Adrenal gland (tissue), 5 donors: ENCODE measurements at regions not wholly inside any gene's neighbourhood (a gene's known extent, or its start where the extent isn't known, plus 50 kb on each side); places are given as distances from the start of the nearest gene placed in this dataset.

Source experiments
- CTCF ChIP-seq, 6 experiments: fragments of 450-650 bp in 4 of 6; fragments of 200-600 bp in 2 of 6; sonication (generic) in 1 of 6; IDR thresholded peaks; 1 replicate in 5 of 6; 2 replicates in 1 of 6; pipeline versions ENCODE4 v1.5.1 to v1.8.0; 2016 to 2021; ENCODE audit warnings: antibody characterized with exemption in 6 of 6, mild to moderate bottlenecking in 2 of 6, moderate library complexity in 1 of 6
- POLR2A ChIP-seq, 2 donors: fragments of 450-650 bp; IDR thresholded peaks; one replicate each; pipeline ENCODE4 v1.6.1; 2017; ENCODE audit warnings: antibody characterized with exemption in 2 of 2, mild to moderate bottlenecking in 2 of 2, moderate library complexity in 1 of 2
- donor health status: DM: no; HTN: no; CAD: no.

GRCh38 chr1:22231995-22232690 lies 89.2 kb upstream of the WNT4 start:
- TF ChIP-seq CTCF (IDR thresholded peaks at IDR 0.05) (no peak), POLR2A (IDR thresholded peaks at IDR 0.05) (no peak)
